ENCODE measurements at regions not wholly inside any gene's neighbourhood (a gene's known extent, or its start where the extent isn't known, plus 50 kb on each side); places are given as distances from the start of the nearest gene placed in this dataset.

DNA sequence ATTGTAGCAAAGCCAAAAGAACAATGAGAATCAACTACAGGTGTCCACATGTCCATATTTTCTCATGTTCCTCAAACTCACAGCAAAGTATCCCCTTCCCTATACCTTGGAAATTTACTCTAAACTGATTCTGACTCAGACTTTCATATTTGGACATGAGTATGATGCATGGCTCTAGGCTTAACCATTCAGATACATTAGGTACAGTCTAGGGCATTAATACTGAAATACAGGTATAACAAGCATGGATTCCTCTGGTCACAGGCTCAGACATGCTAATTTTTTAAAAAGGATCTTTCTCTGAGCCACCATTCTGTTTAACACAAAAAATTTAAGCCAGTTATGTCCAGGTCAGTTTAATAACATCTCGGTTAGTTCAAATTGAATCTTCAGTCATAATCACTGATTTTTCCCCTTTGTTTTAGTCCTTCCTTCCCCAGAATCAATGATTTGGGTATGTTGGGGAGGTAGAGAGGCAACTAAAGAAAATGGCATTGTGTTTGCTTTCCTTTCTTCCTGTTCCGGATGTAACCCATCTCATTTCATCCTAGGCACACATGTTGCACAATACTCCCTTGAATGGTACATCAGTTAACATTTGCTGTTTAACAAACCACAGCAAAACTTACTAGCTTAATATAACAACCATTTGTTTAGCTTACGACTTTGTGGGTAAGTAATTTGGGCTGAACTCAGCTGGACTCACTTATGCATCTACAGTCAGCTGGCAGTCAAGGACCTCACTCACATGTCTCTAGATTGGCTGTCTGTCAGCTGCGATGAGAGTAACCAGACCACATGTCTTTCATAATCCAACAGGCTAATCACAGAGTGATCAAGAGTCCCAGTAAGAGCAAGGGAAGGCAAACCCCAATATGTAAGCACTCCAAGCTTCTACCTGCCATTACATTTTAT, 75.3 kb upstream of the GRIA3 start:
- TF ChIP-seq, protein P1, sequence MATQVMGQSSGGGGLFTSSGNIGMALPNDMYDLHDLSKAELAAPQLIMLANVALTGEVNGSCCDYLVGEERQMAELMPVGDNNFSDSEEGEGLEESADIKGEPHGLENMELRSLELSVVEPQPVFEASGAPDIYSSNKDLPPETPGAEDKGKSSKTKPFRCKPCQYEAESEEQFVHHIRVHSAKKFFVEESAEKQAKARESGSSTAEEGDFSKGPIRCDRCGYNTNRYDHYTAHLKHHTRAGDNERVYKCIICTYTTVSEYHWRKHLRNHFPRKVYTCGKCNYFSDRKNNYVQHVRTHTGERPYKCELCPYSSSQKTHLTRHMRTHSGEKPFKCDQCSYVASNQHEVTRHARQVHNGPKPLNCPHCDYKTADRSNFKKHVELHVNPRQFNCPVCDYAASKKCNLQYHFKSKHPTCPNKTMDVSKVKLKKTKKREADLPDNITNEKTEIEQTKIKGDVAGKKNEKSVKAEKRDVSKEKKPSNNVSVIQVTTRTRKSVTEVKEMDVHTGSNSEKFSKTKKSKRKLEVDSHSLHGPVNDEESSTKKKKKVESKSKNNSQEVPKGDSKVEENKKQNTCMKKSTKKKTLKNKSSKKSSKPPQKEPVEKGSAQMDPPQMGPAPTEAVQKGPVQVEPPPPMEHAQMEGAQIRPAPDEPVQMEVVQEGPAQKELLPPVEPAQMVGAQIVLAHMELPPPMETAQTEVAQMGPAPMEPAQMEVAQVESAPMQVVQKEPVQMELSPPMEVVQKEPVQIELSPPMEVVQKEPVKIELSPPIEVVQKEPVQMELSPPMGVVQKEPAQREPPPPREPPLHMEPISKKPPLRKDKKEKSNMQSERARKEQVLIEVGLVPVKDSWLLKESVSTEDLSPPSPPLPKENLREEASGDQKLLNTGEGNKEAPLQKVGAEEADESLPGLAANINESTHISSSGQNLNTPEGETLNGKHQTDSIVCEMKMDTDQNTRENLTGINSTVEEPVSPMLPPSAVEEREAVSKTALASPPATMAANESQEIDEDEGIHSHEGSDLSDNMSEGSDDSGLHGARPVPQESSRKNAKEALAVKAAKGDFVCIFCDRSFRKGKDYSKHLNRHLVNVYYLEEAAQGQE (IDR thresholded peaks at IDR 0.05; ENCODE audit: insufficient read depth in 1 of 2, low read depth in 2 of 2, low read length in 2 of 2): no peak
- TF ChIP-seq FOXP2 (optimal IDR thresholded peaks at IDR 0.05; ENCODE audit: borderline replicate concordance, extremely low read depth, extremely low read length, insufficient read depth) (no peak), TAF1 (IDR thresholded peaks at IDR 0.05; ENCODE audit: borderline replicate concordance, insufficient read depth, low read length) (no peak), POLR2AphosphoS5 (IDR thresholded peaks at IDR 0.05; ENCODE audit: low read depth, low read length) (no peak), SIN3A (IDR thresholded peaks at IDR 0.05; ENCODE audit: borderline replicate concordance, insufficient read depth, low read length) (no peak)

GRCh38 chrX:123121241-123121640, 62.8 kb upstream of the GRIA3 start:
- no peak for TF ChIP-seq POLR2AphosphoS5 (IDR thresholded peaks at IDR 0.05; ENCODE audit: low read depth, low read length)
- TF ChIP-seq, protein P1 (IDR thresholded peaks at IDR 0.05; ENCODE audit: insufficient read depth in 1 of 2, low read depth in 2 of 2, low read length in 2 of 2): no peak
- no peak for TF ChIP-seq SIN3A (IDR thresholded peaks at IDR 0.05; ENCODE audit: borderline replicate concordance, insufficient read depth, low read length)
- no peak for TF ChIP-seq TAF1 (IDR thresholded peaks at IDR 0.05; ENCODE audit: borderline replicate concordance, insufficient read depth, low read length)
- no peak for TF ChIP-seq FOXP2 (optimal IDR thresholded peaks at IDR 0.05; ENCODE audit: borderline replicate concordance, extremely low read depth, extremely low read length, insufficient read depth)

Data from PFSK-1 (cell line).